A673 (cell line): ENCODE measurements at regions not wholly inside any gene's neighbourhood (a gene's known extent, or its start where the extent isn't known, plus 50 kb on each side); places are given as distances from the start of the nearest gene placed in this dataset.

Experiments
- BruUV-seq: library from RNA; stranded (reverse); fragments of 400-500 nt; replicated peaks from 2 replicates; lab custom pipeline; 2021; lab: Mats Ljungman, UMichigan
- CTCF ChIA-PET: fragments of 300-600 bp; sonication (Branson Sonifier 250); formaldehyde crosslinking; loops from one replicate; lab custom pipeline; 2022; ENCODE audit warnings: antibody characterized with exemption; lab: Charles Lee
- POLR2A ChIA-PET: fragments of 300-600 bp; sonication (Branson Sonifier 250); formaldehyde crosslinking; loops from one replicate; lab custom pipeline; 2022; ENCODE audit warnings: antibody characterized with exemption; ENCODE audit not compliant: low non-redundant PET; lab: Charles Lee
- DNase-seq: peaks from one replicate; pipeline ENCODE4 v3.0.0-alpha.2; 2015; ENCODE audit warnings: low spot score
- H3K27ac ChIP-seq: fragments of 200-600 bp; sonication (generic); 2 replicates; pipeline ENCODE4 v1.5.1; 2016; ENCODE audit warnings: mixed run types, low read depth, mild to moderate bottlenecking, mixed read lengths, antibody characterized with exemption, low read length; ENCODE audit not compliant: poor library complexity, severe bottlenecking
- H3K27me3 ChIP-seq: fragments of 200-600 bp; sonication (generic); replicated peaks from 2 replicates; pipeline ENCODE4 v1.6.1; 2017; ENCODE audit warnings: mixed run types, low read depth, mild to moderate bottlenecking, mixed read lengths, antibody characterized with exemption, low read length; ENCODE audit not compliant: insufficient read depth, poor library complexity
- H3K36me3 ChIP-seq: fragments of 200-600 bp; sonication (generic); 2 replicates; pipeline ENCODE4 v1.6.1; 2016; ENCODE audit warnings: mixed run types, mild to moderate bottlenecking, mixed read lengths, antibody characterized with exemption, low read length; ENCODE audit not compliant: insufficient read depth, poor library complexity, severe bottlenecking
- H3K4me1 ChIP-seq: fragments of 200-600 bp; sonication (generic); 2 replicates; pipeline ENCODE4 v1.6.1; 2017; ENCODE audit warnings: mixed run types, mild to moderate bottlenecking, mixed read lengths, antibody characterized with exemption, low read length; ENCODE audit not compliant: insufficient read depth, poor library complexity, severe bottlenecking
- H3K4me3 ChIP-seq: fragments of 200-600 bp; sonication (generic); 2 replicates; pipeline ENCODE4 v1.5.1; 2016; ENCODE audit warnings: low read depth, mixed run types, mild to moderate bottlenecking, mixed read lengths, low read length; ENCODE audit not compliant: poor library complexity, severe bottlenecking
- H3K9me3 ChIP-seq: fragments of 200-600 bp; sonication (generic); 2 replicates; pipeline ENCODE4 v1.6.1; 2016; ENCODE audit warnings: mixed run types, low read depth, mild to moderate bottlenecking, mixed read lengths, antibody characterized with exemption, low read length; ENCODE audit not compliant: poor library complexity, severe bottlenecking
- EZH2 ChIP-seq: fragments of 200-600 bp; sonication (generic); IDR thresholded peaks from 2 replicates; pipeline ENCODE4 v1.6.1; 2017; ENCODE audit warnings: borderline replicate concordance, low read depth, mild to moderate bottlenecking, mixed read lengths, antibody characterized with exemption, low read length; ENCODE audit not compliant: poor library complexity, severe bottlenecking
- intact Hi-C: fragments of 100-400 bp; cut with micrococcal nuclease; formaldehyde crosslinking; loops from one replicate; pipeline ENCODE4 v1.10.0; 2022; ENCODE audit not compliant: unreplicated experiment
- TF ChIP-seq, protein P1 (sequence below): fragments of 300-800, 200-600 bp; sonication (generic); conservative IDR thresholded peaks from 2 replicates; pipeline ENCODE4 v1.5.1; 2017; ENCODE audit warnings: low read depth, mild to moderate bottlenecking, antibody characterized with exemption, low read length, moderate library complexity, mixed read lengths

- no peak for DNase-seq
- H3K4me3 ChIP-seq = no peak overlapping the region
- no peaks in the 10 kb centered on the region for H3K9me3 ChIP-seq
- no peaks in the 10 kb centered on the region for H3K27me3 ChIP-seq
- no peaks in the 10 kb centered on the region for H3K4me1 ChIP-seq
- no TSS peak for BruUV-seq
- H3K27ac ChIP-seq = no peak overlapping the region
- CTCF ChIA-PET = no interaction called here
- H3K36me3 ChIP-seq = no peaks in the 10 kb centered on the region
- intact Hi-C loops = no loop called here
- POLR2A ChIA-PET = no interaction called here
- TF ChIP-seq, protein P1, sequence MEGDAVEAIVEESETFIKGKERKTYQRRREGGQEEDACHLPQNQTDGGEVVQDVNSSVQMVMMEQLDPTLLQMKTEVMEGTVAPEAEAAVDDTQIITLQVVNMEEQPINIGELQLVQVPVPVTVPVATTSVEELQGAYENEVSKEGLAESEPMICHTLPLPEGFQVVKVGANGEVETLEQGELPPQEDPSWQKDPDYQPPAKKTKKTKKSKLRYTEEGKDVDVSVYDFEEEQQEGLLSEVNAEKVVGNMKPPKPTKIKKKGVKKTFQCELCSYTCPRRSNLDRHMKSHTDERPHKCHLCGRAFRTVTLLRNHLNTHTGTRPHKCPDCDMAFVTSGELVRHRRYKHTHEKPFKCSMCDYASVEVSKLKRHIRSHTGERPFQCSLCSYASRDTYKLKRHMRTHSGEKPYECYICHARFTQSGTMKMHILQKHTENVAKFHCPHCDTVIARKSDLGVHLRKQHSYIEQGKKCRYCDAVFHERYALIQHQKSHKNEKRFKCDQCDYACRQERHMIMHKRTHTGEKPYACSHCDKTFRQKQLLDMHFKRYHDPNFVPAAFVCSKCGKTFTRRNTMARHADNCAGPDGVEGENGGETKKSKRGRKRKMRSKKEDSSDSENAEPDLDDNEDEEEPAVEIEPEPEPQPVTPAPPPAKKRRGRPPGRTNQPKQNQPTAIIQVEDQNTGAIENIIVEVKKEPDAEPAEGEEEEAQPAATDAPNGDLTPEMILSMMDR = no peak
- TF ChIP-seq EZH2 = no peak
These were observed 197.1 kb upstream of the PDE5A start for GRCh38 chr4:119825696-119826095.

GRCh38 chr4:119823891-119824290 lies 195.3 kb upstream of the PDE5A start:
- BruUV-seq = no TSS peak
- H3K27ac ChIP-seq = no peak overlapping the region
- H3K27me3 ChIP-seq = no peaks in the 10 kb centered on the region
- H3K9me3 ChIP-seq = no peaks in the 10 kb centered on the region
- no peak for TF ChIP-seq EZH2
- TF ChIP-seq, protein P1 = no peak
- intact Hi-C loops = no loop called here
- H3K4me1 ChIP-seq = no peaks in the 10 kb centered on the region
- no peak for DNase-seq
- H3K4me3 ChIP-seq = no peak overlapping the region
- ChIA-PET CTCF (no interaction called here), POLR2A (no interaction called here)
- no peaks in the 10 kb centered on the region for H3K36me3 ChIP-seq

DNA sequence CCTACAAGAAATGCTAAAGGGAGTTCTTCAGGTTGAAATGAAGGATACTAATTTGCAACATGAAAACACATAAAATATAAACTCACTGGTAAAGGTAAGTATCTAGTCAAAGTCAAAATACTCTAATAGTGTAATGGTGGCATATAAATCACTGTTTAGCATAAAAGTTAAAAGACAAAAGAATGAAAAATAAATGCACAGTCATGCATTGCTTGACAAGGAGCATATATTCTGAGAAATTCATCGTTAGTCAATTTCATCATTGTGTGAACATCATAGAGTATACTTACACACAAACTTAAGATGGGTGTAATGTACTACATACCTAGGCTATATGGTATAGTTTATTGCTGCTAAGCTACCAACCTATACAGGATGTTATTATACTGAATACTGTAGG lies 194.4 kb upstream of the PDE5A start:
- DNase-seq = no peak
- Histone ChIP-seq H3K27me3 (no peaks in the 10 kb centered on the region), H3K9me3 (no peaks in the 10 kb centered on the region), H3K36me3 (no peaks in the 10 kb centered on the region), H3K4me3 (no peak overlapping the region), H3K27ac (no peak overlapping the region), H3K4me1 (no peaks in the 10 kb centered on the region)
- TF ChIP-seq EZH2 = no peak
- TF ChIP-seq, protein P1 = no peak
- BruUV-seq = no TSS peak
- intact Hi-C loops = no loop called here
- ChIA-PET POLR2A (no interaction called here), CTCF (no interaction called here)
